ENCODE measurements at regions not wholly inside any gene's neighbourhood (a gene's known extent, or its start where the extent isn't known, plus 50 kb on each side); places are given as distances from the start of the nearest gene placed in this dataset.

GRCh38 chr4:35673137-35673536 is 571.2 kb downstream of the ARAP2 start:
- H2BK15ac ChIP-seq (ENCODE audit: low read length), result no peak overlapping the region
- no peaks in the 10 kb centered on the region for H3K79me2 ChIP-seq (ENCODE audit: control insufficient read depth in 1 of 2, insufficient read depth in 2 of 2, low read length in 2 of 2)
- no peak overlapping the region for H3K4ac ChIP-seq (replicated peaks; ENCODE audit: insufficient read length, low read depth, low read length)
- no peak overlapping the region for H3K27ac ChIP-seq (ENCODE audit: low read depth, low read length)
- ChIA-PET CTCF (ENCODE audit: partially characterized antibody) (interaction anchor here (1.3 to 1.5 kb wide), 2 partner anchors 20 to 21 kb away, joined by 3 to 5 read pairs; no protein-coding TSS in a partner anchor), POLR2A (ENCODE audit: partially characterized antibody) (no interaction called here)
- H2BK12ac ChIP-seq (ENCODE audit: low read depth, low read length), result no peak overlapping the region
- H3K4me2 ChIP-seq (ENCODE audit: insufficient read depth in 1 of 2, low read depth in 2 of 2, low read length in 2 of 2), result no peak overlapping the region
- H3K14ac ChIP-seq (ENCODE audit: insufficient read length), result no peak overlapping the region
- H3K9ac ChIP-seq (replicated peaks in 1 of 4; ENCODE audit: extremely low read depth in 1 of 4, low read depth in 3 of 4, low read length in 3 of 4), result no peak overlapping the region
- H2BK20ac ChIP-seq (ENCODE audit: low read length), result no peak overlapping the region
- no peak overlapping the region for H2AFZ ChIP-seq (ENCODE audit: low read length)
- DNase-seq (ENCODE audit: low read depth in 1 of 2, low spot score in 2 of 2), result no peak
- no peak overlapping the region for H3K23ac ChIP-seq (ENCODE audit: insufficient read length)
- no peak overlapping the region for H2BK5ac ChIP-seq (ENCODE audit: low read depth, low read length)
- 89% methylated on average over 1 of the region's 1 CpG; no CpG with 5 or more reads in 1 of the 2 experiments for WGBS, 2 experiments (ENCODE audit: extremely low coverage in 1 of 2, insufficient coverage in 1 of 2, insufficient read length in 1 of 2, insufficient replicate concordance in 2 of 2, low coverage in 1 of 2, low lambda C conversion rate in 2 of 2, missing lambda C conversion rate in 1 of 2)
- TF ChIP-seq SP2 (IDR thresholded peaks at IDR 0.05; ENCODE audit: low read length) (no peak), SUZ12 (IDR thresholded peaks at IDR 0.05; ENCODE audit: low read length) (no peak), KDM4A (IDR thresholded peaks at IDR 0.05; ENCODE audit: low read depth, low read length, severe bottlenecking) (no peak), TBP (IDR thresholded peaks at IDR 0.05; ENCODE audit: low read depth, low read length) (no peak), SAP30 (IDR thresholded peaks at IDR 0.05; ENCODE audit: insufficient read depth, insufficient replicate concordance, low read length) (no peak), CHD2 (IDR thresholded peaks at IDR 0.05; ENCODE audit: low read length) (no peak), E2F6 (IDR thresholded peaks at IDR 0.05) (no peak), BRCA1 (IDR thresholded peaks at IDR 0.05; ENCODE audit: low read depth, low read length) (no peak), SIRT6 (IDR thresholded peaks at IDR 0.05; ENCODE audit: low read length) (no peak), SIX5 (IDR thresholded peaks at IDR 0.05; ENCODE audit: low read depth, low read length) (no peak), EGR1 (IDR thresholded peaks at IDR 0.05; ENCODE audit: borderline replicate concordance, low read depth, low read length) (no peak)
- H3K56ac ChIP-seq (replicated peaks; ENCODE audit: insufficient read length, low read depth, low read length), result no peak overlapping the region
- no peaks in the 10 kb centered on the region for H3K4me1 ChIP-seq (replicated peaks in 1 of 4; ENCODE audit: control insufficient read depth in 3 of 4, insufficient read depth in 4 of 4, low read length in 3 of 4)
- H4K8ac ChIP-seq (ENCODE audit: extremely low read depth, insufficient read depth, low read length), result no peak overlapping the region
- no peaks in the 10 kb centered on the region for H3K9me3 ChIP-seq (ENCODE audit: insufficient read depth in 2 of 2, low read depth in 1 of 2, low read length in 1 of 2)
- H2AK5ac ChIP-seq (ENCODE audit: low read depth, low read length), result no peak overlapping the region
- no peak overlapping the region for H2BK120ac ChIP-seq (replicated peaks; ENCODE audit: low read depth, low read length)
- no peak overlapping the region for H3K18ac ChIP-seq (ENCODE audit: extremely low read depth, low read length)
- no peak overlapping the region for H3K4me3 ChIP-seq (ENCODE audit: extremely low read depth in 1 of 4, insufficient read depth in 2 of 4, low read depth in 3 of 4, low read length in 4 of 4)
- no peaks in the 10 kb centered on the region for H4K20me1 ChIP-seq (replicated peaks in 1 of 2; ENCODE audit: control insufficient read depth in 1 of 2, insufficient read depth in 2 of 2, low read length in 2 of 2)
- no peak for FAIRE-seq
- H3K27me3 ChIP-seq (replicated peaks in 1 of 4; ENCODE audit: control insufficient read depth in 3 of 4, extremely low read depth in 1 of 4, insufficient read depth in 3 of 4, low read length in 3 of 4), result no peaks in the 10 kb centered on the region
- no peak overlapping the region for H4K91ac ChIP-seq (replicated peaks; ENCODE audit: insufficient read length, low read length)
- H3K79me1 ChIP-seq (ENCODE audit: low read depth, low read length), result no peaks in the 10 kb centered on the region
- H4K5ac ChIP-seq (ENCODE audit: insufficient read length, low read depth, low read length), result no peak overlapping the region
- H3K23me2 ChIP-seq (ENCODE audit: low read depth, low read length), result no peaks in the 10 kb centered on the region
- H3K36me3 ChIP-seq (ENCODE audit: control insufficient read depth in 2 of 4, insufficient read depth in 4 of 4, low read length in 3 of 4), result no peaks in the 10 kb centered on the region
